CD4-positive, alpha-beta T cell treated with Interferon alpha-2 for 1 hour (primary cell): ENCODE measurements at regions not wholly inside any gene's neighbourhood (a gene's known extent, or its start where the extent isn't known, plus 50 kb on each side); places are given as distances from the start of the nearest gene placed in this dataset.

ENCODE experiments used
- DNase-seq, 2 donors: peaks; one replicate each; pipeline ENCODE4 v3.0.0-alpha.2; 2020 to 2022

DNA sequence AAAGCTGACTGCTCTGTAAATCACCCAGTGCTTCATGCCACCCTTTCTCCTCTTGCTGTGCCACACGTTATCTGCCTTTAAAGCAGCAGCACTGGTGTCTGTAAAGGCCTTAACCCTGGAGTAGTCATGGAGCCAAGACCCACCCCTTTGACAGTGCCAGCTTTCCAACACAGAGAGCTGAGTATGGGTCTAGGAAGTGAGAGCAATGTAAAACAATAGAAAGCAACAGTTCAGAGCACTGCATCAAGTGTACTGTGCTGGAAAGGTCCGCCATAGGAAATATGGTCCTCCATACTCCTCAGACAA is 139.5 kb downstream of the DAD1 start:
- no peak for DNase-seq

DNA sequence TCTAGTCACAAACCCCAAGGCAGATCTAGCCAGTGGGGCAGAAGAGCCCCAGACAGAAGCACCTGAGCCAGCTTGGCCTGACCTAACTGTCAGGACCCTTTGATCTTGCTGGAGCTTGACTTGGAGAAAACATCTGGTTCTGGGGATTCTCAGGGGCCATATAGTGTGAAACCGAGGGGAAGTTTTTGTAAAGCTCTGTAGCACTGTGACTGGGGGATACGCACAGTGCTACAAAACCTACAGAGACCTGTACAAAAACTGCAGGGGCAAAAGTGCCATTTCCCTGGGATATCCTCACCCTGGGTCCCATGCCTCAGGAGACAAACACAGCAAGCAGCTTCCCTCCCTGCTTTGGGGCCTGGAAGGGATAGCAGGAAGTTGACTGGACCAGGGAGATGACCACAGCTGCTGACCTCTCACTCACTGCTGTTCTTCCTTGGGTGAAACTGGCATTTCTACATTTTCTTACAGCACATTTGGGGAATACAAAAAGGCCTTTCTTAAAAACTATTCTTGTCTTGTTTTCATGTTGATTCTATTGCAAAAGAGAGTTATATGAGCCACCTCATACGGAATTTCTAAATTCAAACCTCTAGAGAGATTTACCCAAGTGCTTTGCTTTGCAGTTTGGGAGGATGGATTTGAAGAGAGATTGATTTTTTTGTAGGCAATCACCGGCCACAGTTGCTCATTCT is 140.0 kb downstream of the DAD1 start:
- DNase-seq, result no peak

GRCh38 chr14:22448035-22448904 is 140.8 kb downstream of the DAD1 start:
- DNase-seq, result peak in 1 of 2 donors; percentile 12

GRCh38 chr14:22438742-22439141 is 150.3 kb downstream of the DAD1 start:
- DNase-seq, result no peak

GRCh38 chr14:22434901-22435550 is 154.0 kb downstream of the DAD1 start:
- DNase-seq, result no peak

DNA sequence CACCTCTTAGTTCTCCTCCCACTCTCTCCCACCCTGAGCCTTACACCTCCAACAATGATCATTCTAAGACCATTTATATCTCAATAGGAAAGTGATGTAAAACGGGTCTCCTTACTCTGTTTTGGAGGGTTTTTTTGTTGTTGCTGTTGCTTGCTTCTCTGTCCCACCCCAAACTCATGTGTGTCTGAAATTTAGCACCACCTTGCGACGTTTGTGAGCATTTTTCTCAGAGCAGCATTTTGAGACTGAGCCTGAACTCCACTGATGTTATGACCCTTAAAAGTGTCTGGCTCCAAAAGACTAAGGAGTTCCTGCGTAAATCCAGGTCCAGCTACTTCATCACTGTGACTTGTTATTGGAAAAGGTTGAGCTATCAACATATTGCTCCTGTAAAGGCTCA is 155.0 kb downstream of the DAD1 start:
- DNase-seq, result no peak

- no peak for DNase-seq
Measured at GRCh38 chr14:22433069-22433468, 156.0 kb downstream of the DAD1 start.

DNA sequence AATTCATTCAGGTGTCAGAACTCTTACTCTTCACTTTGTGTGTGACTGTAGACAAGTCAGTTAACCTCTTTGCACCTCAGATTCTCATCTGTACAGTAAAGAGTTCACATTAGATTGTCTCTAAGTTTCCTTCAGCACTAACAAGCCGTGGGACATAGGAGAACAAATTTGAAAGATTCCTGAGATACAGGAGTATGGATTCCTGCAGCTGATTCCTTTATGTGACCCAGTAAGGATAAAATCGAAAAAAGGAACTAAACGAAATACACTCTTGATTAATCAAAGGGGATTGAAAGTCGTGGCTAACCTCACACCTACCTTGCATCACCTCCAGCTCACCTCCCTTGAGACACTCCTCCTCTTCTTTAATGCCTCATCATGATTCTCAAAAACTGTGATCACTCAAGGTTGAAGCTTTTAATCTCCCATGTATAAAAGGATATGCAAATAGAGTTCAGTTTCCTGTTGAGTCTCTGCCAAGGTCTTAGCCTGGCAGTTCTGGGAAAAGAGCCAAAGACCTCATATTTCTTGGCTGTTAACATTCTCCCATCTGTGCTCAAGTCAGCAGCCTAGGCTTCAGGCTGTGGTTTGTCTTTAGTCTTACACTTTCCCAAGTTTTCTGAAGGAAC is 156.6 kb downstream of the DAD1 start:
- DNase-seq, result no peak

DNA sequence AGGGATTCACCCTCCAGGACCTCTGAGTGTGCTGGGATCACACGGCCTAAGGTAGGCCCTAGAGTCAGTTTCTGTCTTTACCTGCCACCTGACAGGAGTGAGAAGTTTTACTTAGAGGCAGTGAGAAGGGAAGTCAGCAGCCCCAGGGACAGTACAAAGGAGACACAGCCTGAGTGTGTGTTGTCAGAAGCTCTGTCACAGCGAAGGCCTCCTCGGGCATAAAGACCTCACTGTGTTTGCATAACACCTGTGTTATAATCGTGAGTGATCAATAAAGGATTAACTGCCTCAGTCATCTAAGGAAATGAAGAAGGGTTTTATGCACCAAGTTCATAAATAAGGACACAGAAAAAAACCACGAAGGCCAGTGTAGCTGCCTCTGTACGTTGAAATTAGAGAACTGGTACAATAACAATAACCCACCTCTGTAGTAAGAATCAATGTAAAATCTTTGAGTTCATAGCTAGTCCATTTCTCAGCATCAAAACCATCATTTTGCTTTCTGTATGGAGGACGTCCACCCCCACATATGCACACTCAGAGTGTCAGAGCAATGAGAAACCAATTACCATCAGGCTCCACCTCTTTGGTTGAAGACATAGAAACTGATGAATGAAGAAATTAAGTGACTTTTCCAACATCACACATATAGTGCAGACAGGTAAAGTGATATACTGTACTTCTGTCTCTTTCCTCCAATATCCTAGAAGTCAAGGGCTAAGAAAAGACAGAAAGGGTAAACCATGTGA is 159.3 kb downstream of the DAD1 start:
- DNase-seq, result no peak

DNA sequence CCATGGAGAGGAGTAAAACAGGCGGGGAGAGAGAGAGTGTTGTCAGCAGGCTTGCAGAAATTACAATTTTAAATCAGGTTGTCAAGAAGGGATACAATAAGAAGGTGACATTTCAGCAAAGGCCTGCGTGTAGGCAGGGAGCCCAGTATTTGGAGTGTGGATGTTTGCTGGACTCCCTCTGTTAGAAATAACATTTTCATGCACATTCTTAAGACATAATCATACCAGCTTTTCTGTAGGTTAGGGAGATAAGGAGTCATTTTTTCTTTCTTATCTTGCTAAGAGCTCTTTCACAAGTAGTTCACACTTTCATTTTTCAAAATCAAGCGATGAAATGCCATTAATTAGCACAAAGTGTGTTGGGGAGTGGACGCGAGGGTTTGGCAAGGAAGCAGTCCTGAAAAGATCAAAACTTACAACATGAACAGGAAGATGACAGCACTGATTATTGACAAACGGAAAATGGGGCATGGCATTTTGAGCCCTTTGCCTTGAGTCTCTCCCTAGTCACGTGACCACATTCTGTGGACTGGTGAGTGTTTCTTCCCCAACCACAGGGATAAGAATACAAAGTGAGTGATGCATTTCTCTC is 160.2 kb downstream of the DAD1 start:
- DNase-seq, result no peak

DNA sequence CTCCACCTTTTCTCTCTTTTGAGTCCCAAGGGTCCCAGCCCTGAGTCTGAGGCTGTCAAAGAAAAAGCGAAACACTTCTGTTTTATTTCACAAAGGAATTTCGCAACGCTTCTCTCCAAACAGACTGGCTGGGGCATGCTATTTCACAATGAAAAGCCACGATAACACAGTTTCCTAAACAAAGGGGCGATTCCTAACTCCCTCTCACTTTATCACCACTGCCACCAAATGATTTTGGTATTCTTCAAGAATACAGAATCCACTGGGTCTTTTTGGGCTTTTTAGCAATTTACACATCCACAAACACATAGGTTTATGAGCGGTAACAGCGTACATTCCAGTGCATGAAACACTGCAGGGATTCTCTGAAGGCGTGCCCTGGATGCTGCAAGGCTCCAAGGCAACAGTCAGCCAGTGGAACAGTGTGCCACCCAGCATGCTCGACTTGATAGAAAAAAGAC is 161.2 kb downstream of the DAD1 start:
- DNase-seq, result no peak

GRCh38 chr14:22426711-22427110 is 162.3 kb downstream of the DAD1 start:
- DNase-seq, result no peak

DNA sequence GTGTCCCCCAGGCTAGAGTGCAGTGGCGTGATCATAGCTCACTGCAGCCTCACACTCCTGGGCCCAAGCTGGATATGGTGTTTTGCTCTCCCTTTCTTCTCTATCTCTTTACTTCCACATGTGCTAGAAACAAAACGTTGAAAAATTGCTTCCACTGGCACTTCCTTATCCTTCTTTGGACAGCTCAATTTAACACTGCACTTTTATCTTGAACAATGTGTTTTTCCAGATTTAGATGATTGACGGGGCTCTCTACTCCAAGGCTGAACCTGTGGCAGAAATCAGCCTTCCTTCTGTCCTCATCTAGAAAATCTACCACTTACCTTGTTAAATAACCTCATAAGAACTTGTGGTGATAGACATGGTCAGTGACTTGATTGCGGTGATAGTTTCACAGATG is 165.1 kb downstream of the DAD1 start:
- DNase-seq, result no peak

GRCh38 chr14:22422238-22422637 is 166.8 kb downstream of the DAD1 start:
- no peak for DNase-seq

GRCh38 chr14:22420598-22421186 is 168.3 kb downstream of the DAD1 start:
- no peak for DNase-seq

DNA sequence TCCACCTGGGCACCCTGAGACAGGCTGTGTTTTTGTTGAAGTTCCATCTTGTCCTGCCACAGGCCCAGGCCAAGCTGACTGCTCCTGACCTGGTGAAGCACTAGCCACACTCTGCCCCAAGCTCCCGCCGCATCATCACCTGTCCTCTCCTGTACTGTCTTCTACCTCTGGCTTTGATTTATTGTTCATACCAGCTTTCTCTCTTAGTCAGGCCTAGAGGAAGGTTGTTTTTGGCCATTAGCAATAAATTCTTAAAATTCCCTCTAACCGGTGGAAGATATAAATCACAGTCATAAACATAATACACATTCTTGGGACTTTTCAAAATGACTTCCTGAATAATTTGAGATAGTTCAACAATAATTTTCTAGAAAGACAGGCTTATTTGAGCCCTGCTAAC is 169.4 kb downstream of the DAD1 start:
- no peak for DNase-seq

DNA sequence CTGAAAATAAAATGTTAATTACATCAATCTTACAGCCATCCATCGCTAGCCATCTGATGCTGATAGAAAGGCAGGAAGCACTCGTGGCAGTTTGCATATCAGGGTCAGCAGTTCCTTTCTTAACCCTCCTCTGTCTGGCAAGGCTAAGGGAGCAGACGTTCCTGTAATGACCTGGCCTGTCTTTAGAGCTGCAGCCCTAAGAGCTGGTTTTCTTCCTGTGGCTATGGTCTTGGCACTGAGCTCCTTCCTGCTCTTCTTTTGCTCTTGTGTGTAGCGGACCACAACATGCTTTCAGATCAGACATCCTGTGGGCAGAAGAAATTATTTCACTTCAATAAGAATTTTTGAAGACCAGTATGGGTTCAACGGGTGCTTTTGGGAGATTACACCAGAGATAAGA is 170.4 kb downstream of the DAD1 start:
- DNase-seq, result no peak

- no peak for DNase-seq
Measured at GRCh38 chr14:22417914-22418313, 171.1 kb downstream of the DAD1 start.

DNA sequence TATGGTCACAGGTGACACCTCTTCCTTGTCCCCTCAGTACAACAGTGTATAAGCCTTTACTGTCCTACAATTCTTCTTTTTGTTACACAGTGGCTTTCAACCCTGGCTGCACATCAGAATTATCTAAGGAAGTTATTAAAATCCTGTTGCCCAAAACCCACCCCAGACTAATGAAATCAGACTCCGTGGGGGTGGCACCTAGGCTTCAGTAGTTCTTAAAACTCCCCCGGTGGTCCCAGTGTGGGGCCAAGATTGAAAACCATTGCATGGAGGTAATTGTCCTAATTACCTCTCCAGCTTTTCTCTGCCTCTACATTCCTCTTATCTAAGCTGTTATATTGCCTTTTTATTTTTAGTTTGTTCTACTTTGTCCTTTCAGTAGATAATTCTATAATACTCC is 172.8 kb downstream of the DAD1 start:
- DNase-seq, result no peak

DNA sequence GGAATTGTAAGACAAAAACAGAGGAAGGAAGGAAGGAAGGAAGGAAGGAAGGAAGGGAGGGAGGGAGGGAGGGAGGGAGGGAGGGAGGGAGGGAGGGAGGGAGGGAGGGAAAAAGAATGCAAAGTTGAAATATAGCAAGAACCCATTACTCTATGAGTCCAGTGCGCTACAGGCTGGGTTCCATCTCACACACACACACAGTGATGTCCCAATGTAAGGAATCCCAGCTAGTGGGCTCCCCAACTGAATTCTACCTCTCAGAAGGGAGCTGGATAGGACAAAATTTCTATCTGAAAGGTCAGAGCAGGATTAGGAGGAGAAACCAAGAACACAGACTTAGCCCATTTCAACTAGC is 173.4 kb downstream of the DAD1 start:
- no peak for DNase-seq

GRCh38 chr14:22414876-22415604 is 174.0 kb downstream of the DAD1 start:
- no peak for DNase-seq
